HL-60 (cell line): ENCODE measurements at regions not wholly inside any gene's neighbourhood (a gene's known extent, or its start where the extent isn't known, plus 50 kb on each side); places are given as distances from the start of the nearest gene placed in this dataset.

Experiments
- GABPA ChIP-seq: IDR thresholded peaks from 2 replicates; pipeline ENCODE4 v1.6.1; 2012; ENCODE audit warnings: low read depth
- POLR2AphosphoS5 ChIP-seq: IDR thresholded peaks from 2 replicates; pipeline ENCODE4 v1.6.1; 2012; ENCODE audit warnings: low read depth
- REST ChIP-seq: IDR thresholded peaks from 2 replicates; pipeline ENCODE4 v1.6.1; 2012; ENCODE audit warnings: low read depth; ENCODE audit not compliant: insufficient replicate concordance
- TF ChIP-seq, protein P1 (sequence below): IDR thresholded peaks from one replicate; pipeline ENCODE4 v1.5.1; 2011; ENCODE audit warnings: low read length, control low read depth, inconsistent platforms; ENCODE audit not compliant: insufficient read depth

DNA sequence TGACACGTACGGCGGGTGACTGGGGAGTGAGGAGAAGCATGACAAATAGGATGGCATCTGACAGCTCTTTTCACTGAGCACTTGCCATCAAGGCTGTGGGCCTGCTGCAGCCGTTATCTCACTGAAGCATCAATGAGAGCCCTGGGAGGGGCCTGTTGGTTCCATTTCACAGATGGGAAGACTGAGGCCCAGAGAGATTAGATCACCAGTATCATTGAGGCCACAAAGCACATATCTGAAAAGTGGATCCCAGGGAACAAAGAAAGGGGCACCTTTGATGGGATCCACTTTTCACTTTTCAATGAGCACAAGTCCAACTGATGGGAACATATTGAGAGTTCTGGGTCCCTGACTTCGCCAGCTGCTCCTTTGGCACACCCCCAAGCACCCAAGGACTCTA is 144.4 kb upstream of the LHX1 start:
- TF ChIP-seq, protein P1, sequence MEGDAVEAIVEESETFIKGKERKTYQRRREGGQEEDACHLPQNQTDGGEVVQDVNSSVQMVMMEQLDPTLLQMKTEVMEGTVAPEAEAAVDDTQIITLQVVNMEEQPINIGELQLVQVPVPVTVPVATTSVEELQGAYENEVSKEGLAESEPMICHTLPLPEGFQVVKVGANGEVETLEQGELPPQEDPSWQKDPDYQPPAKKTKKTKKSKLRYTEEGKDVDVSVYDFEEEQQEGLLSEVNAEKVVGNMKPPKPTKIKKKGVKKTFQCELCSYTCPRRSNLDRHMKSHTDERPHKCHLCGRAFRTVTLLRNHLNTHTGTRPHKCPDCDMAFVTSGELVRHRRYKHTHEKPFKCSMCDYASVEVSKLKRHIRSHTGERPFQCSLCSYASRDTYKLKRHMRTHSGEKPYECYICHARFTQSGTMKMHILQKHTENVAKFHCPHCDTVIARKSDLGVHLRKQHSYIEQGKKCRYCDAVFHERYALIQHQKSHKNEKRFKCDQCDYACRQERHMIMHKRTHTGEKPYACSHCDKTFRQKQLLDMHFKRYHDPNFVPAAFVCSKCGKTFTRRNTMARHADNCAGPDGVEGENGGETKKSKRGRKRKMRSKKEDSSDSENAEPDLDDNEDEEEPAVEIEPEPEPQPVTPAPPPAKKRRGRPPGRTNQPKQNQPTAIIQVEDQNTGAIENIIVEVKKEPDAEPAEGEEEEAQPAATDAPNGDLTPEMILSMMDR, result no peak
- TF ChIP-seq REST, result no peak
- no peak for TF ChIP-seq POLR2AphosphoS5
- TF ChIP-seq GABPA, result no peak
